Natural killer cell treated with Interleukin-12 subunit alpha and Interleukin-12 subunit beta and Interleukin-15 and Interleukin-18, amount 100 ng/mL, for 72 hours (primary cell): ENCODE measurements at regions not wholly inside any gene's neighbourhood (a gene's known extent, or its start where the extent isn't known, plus 50 kb on each side); places are given as distances from the start of the nearest gene placed in this dataset.
"Not testable (repeated sequence)": the region's sequence is repeated elsewhere in the genome, so short reads cannot be mapped to it uniquely, and the experiment has no call there.

Experiments
- ATAC-seq, 2 donors: fragments of 150-1000 bp; cut with Tn5 transposase in 1 of 2; sonication (Bioruptor Pico), chemical (Tn5 transposase) in 1 of 2; 2 replicates each; pipeline ENCODE4 v1.10.0; 2021
- DNase-seq: peaks from one replicate; pipeline ENCODE4 v3.0.0; 2022; ENCODE audit warnings: low spot score
- H3K27ac Mint-ChIP-seq, 2 donors: 1 replicate in 1 of 2; 2 replicates in 1 of 2; pipeline ENCODE4 v1.8.0; 2022; ENCODE audit warnings: mixed read lengths in 2 of 2, mild to moderate bottlenecking in 1 of 2, moderate library complexity in 1 of 2
- H3K27me3 Mint-ChIP-seq, 2 donors: 1 replicate in 1 of 2; 2 replicates in 1 of 2; pipeline ENCODE4 v1.8.0; 2022; ENCODE audit warnings: mixed read lengths in 2 of 2
- H3K36me3 Mint-ChIP-seq: one replicate; pipeline ENCODE4 v1.8.0; 2022; ENCODE audit warnings: mixed read lengths
- H3K4me1 Mint-ChIP-seq, 2 donors: 1 replicate in 1 of 2; 2 replicates in 1 of 2; pipeline ENCODE4 v1.8.0; 2022; ENCODE audit warnings: low read depth in 2 of 2, mixed read lengths in 2 of 2, mild to moderate bottlenecking in 1 of 2
- H3K4me3 Mint-ChIP-seq: one replicate; pipeline ENCODE4 v1.8.0; 2022; ENCODE audit warnings: mixed read lengths
- H3K9me3 Mint-ChIP-seq: 2 replicates; pipeline ENCODE4 v1.8.0; 2022; ENCODE audit warnings: mixed read lengths

GRCh38 chr3:75840160-75840559 lies 54.8 kb upstream of the ZNF717 start:
- not testable (repeated sequence) for H3K4me3 Mint-ChIP-seq, H3K4me1 Mint-ChIP-seq

DNA sequence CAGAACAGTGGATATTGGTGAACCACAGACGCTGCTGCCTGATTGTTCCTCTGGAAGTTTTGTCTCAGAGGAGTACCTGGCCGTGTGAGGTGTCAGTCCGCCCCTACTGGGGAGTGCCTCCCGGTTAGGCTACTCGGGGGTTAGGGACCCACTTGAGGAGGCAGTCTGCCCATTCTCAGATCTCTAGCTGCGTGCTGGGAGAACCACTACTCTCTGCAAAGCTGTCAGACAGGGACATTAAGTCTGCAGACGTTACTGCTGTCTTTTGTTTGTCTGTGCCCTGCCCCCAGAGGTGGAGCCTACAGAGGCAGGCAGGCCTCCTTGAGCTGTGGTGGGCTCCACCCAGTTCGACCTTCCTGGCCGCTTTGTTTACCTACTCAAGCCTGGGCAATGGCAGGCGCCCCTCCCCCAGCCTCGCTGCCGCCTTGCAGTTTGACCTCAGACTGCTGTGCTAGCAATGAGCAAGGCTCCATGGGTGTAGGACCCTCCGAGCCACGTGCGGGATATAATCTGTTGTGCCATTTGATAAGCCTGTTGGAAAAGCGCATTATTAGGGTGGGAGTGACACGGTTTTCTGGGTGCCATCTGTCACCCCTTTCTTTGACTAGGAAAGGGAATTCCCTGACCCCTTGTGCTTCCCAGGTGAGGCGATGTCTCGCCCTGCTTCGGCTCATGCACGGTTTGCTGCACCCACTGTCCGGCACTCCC lies 65.1 kb upstream of the ZNF717 start:
- not testable (repeated sequence) for H3K27me3 Mint-ChIP-seq, H3K27ac Mint-ChIP-seq, H3K4me3 Mint-ChIP-seq, H3K4me1 Mint-ChIP-seq, DNase-seq, ATAC-seq
- Mint-ChIP-seq H3K36me3 (peaks cover 12% of the 10 kb centered on the region), H3K9me3 (peaks cover 17% of the 10 kb centered on the region)

More at GRCh38 chr3:75840160-75840559, 54.8 kb upstream of the ZNF717 start:
- H3K27ac Mint-ChIP-seq, H3K36me3 Mint-ChIP-seq, H3K27me3 Mint-ChIP-seq, DNase-seq, H3K9me3 Mint-ChIP-seq, ATAC-seq: not testable (repeated sequence)

DNA sequence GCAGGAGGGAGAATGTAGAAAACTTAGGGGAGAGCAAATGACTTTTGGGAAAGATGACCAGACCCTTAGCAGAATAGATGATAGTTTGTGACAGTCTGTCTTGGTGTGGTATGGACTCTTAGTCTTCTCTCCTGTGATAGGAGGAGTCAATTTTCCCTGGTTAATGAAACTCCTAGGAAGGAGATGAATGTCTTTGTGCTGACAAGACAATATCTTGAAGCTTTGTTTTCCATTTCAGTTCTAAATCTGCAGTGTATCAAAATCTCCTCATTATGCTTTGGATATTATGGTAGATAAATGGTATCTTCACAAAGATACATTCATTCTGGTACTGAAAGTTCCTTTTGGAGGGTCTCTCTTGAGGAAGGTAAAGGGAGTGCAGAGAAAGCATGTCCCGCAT lies 77.8 kb upstream of the ZNF717 start:
- Mint-ChIP-seq H3K27me3 (no peaks in the 10 kb centered on the region), H3K4me3 (no peak overlapping the region), H3K9me3 (peaks cover 18% of the 10 kb centered on the region), H3K36me3 (no peaks in the 10 kb centered on the region), H3K4me1 (no peaks in the 10 kb centered on the region), H3K27ac (no peak overlapping the region)
- DNase-seq (no peak), ATAC-seq (no peak)

GRCh38 chr3:75863878-75864277 lies 78.5 kb upstream of the ZNF717 start:
- no peaks in the 10 kb centered on the region for H3K4me1 Mint-ChIP-seq
- H3K27me3 Mint-ChIP-seq: no peaks in the 10 kb centered on the region
- no peaks in the 10 kb centered on the region for H3K36me3 Mint-ChIP-seq

GRCh38 chr3:75883719-75884118 lies 98.4 kb upstream of the ZNF717 start:
- ATAC-seq, DNase-seq, H3K27ac Mint-ChIP-seq, H3K36me3 Mint-ChIP-seq, H3K27me3 Mint-ChIP-seq, H3K4me1 Mint-ChIP-seq, H3K4me3 Mint-ChIP-seq: not testable (repeated sequence)
- peaks cover 21% of the 10 kb centered on the region for H3K9me3 Mint-ChIP-seq

More at GRCh38 chr3:75863878-75864277, 78.5 kb upstream of the ZNF717 start:
- no peak overlapping the region for H3K27ac Mint-ChIP-seq
- DNase-seq (no peak), ATAC-seq (no peak)
- peaks cover 18% of the 10 kb centered on the region for H3K9me3 Mint-ChIP-seq
- H3K4me3 Mint-ChIP-seq: no peak overlapping the region

GRCh38 chr3:75886971-75887526 lies 101.7 kb upstream of the ZNF717 start:
- ATAC-seq (no peak), DNase-seq (no peak)
- Mint-ChIP-seq H3K9me3 (peaks cover 21% of the 10 kb centered on the region), H3K4me3 (no peak overlapping the region), H3K27me3 (no peaks in the 10 kb centered on the region), H3K4me1 (no peaks in the 10 kb centered on the region), H3K27ac (no peak overlapping the region), H3K36me3 (no peaks in the 10 kb centered on the region)

- Mint-ChIP-seq H3K27ac (no peak overlapping the region), H3K4me3 (no peak overlapping the region), H3K4me1 (no peaks in the 10 kb centered on the region), H3K9me3 (peaks cover 15% of the 10 kb centered on the region), H3K36me3 (no peaks in the 10 kb centered on the region), H3K27me3 (no peaks in the 10 kb centered on the region)
- DNase-seq (no peak), ATAC-seq (no peak)
These were observed 108.9 kb upstream of the ZNF717 start for GRCh38 chr3:75894234-75894633.

DNA sequence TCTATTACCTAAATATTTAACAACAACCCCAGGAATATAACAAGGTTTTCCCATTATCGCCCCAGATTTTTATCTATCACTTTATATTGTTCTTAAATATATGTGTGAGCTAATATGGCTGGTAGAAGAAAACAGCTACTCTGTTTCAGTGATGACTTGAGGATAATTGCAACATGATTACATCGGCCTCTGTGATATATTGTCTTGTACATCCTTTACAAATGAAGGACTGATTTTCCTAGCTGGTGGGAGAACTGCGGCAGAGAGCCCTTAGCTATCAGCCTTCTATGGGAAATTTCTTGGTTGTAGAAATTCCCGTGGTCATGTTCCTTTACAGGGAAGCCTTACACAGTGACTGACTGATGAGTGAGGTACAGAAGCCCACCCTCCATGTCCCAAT lies 110.9 kb upstream of the ZNF717 start:
- Mint-ChIP-seq H3K9me3 (peaks cover 15% of the 10 kb centered on the region), H3K27ac (no peak overlapping the region), H3K27me3 (no peaks in the 10 kb centered on the region), H3K4me1 (no peaks in the 10 kb centered on the region), H3K36me3 (no peaks in the 10 kb centered on the region), H3K4me3 (no peak overlapping the region)
- DNase-seq: no peak
- no peak for ATAC-seq

GRCh38 chr3:75901446-75901845 lies 116.1 kb upstream of the ZNF717 start:
- not testable (repeated sequence) for DNase-seq, H3K36me3 Mint-ChIP-seq, H3K4me3 Mint-ChIP-seq, H3K4me1 Mint-ChIP-seq, H3K27ac Mint-ChIP-seq, ATAC-seq, H3K27me3 Mint-ChIP-seq
- H3K9me3 Mint-ChIP-seq: peaks cover 13% of the 10 kb centered on the region

DNA sequence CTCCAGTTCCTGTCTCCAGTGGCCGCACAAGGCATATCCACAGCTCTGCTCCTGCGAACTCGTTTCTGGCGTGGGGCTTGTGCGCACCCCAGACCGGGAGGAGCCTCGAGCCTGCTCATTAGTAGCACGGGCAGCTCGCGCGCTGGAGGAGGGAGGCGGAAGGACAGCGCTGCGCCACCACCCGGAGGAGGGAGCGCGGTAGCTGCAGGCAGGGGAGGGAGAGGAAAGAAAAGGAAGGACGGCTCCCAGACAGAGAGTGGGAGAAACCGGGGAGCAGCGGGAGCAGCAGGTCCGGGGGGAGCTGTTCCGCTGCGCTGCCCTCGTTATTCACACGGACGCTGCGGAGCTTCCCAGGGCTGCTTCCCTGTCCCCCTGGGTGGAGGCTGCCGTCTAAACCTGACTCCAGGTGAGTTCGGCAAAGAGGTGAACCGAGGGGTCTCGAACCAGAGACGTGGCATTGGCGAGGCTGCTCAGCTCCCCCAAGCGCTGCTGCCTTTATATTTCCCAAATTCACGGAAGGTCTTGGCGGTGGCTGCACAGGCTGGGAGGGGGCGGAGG lies 121.3 kb upstream of the ZNF717 start:
- no peak overlapping the region for H3K27ac Mint-ChIP-seq
- no peaks in the 10 kb centered on the region for H3K27me3 Mint-ChIP-seq
- DNase-seq: no peak
- peak in 1 of 2 donors; percentile 24 for ATAC-seq
- H3K4me3 Mint-ChIP-seq: no peak overlapping the region
- H3K36me3 Mint-ChIP-seq: peaks cover 5% of the 10 kb centered on the region
- H3K9me3 Mint-ChIP-seq: peaks cover 5% of the 10 kb centered on the region
- H3K4me1 Mint-ChIP-seq: no peaks in the 10 kb centered on the region

DNA sequence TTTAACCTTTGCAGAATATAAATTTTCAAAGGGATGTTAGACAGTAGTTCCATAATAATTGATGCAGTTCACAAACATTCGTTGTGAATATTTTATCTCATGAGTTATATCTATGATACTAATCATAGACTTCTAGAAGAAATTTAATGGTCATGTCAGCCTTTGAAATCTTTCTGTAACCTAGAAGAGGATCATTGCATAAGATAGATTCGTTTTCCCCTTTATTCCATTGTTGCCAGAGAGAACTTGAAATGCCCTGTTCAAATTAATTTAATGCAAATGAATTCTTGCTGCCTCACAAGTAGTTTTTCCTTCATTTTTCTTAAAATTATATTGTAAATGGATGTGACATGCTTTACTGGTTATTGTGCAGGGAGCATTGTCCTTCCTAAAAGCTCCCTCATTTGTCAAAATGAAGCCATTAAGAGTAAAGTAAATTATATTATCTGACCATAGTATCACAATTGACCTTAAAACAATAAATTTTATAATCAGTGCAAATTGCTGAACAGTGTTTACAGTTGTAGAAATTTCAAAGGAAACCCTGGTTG lies 128.5 kb upstream of the ZNF717 start:
- DNase-seq (no peak), ATAC-seq (no peak)
- Mint-ChIP-seq H3K36me3 (no peaks in the 10 kb centered on the region), H3K9me3 (peaks cover 12% of the 10 kb centered on the region), H3K4me1 (no peaks in the 10 kb centered on the region), H3K4me3 (no peak overlapping the region), H3K27me3 (no peaks in the 10 kb centered on the region), H3K27ac (no peak overlapping the region)

GRCh38 chr3:75914741-75915140 lies 129.4 kb upstream of the ZNF717 start:
- not testable (repeated sequence) for H3K27me3 Mint-ChIP-seq, H3K36me3 Mint-ChIP-seq, ATAC-seq, H3K27ac Mint-ChIP-seq, H3K4me3 Mint-ChIP-seq, DNase-seq, H3K4me1 Mint-ChIP-seq
- H3K9me3 Mint-ChIP-seq: peaks cover 13% of the 10 kb centered on the region

DNA sequence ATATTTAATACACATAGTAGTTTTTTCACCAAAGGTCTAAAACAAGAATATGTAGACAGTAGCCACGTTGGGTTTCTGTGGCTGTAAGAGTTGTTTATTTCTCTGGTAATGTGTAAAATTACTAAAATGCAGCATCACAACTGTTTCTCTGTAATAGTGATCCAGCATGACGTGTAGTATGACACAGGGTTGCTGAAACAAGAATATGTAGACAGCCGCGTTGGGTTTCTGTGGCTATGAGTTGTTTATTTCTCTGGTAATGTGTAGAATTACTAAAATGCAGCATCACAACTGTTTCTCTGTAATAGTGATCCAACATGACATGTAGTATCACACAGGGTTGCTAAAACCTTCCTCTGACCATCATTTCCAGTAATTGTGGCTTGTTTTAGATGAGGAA lies 153.6 kb upstream of the ZNF717 start:
- H3K27me3 Mint-ChIP-seq: no peaks in the 10 kb centered on the region
- no peak overlapping the region for H3K27ac Mint-ChIP-seq
- peaks cover 15% of the 10 kb centered on the region for H3K9me3 Mint-ChIP-seq
- no peak overlapping the region for H3K4me3 Mint-ChIP-seq
- no peaks in the 10 kb centered on the region for H3K4me1 Mint-ChIP-seq
- DNase-seq: no peak
- ATAC-seq: no peak
- H3K36me3 Mint-ChIP-seq: no peaks in the 10 kb centered on the region

GRCh38 chr3:75951941-75952340 lies 166.6 kb upstream of the ZNF717 start:
- Mint-ChIP-seq H3K27ac (no peak overlapping the region), H3K36me3 (no peaks in the 10 kb centered on the region), H3K4me3 (no peak overlapping the region), H3K9me3 (peaks cover 13% of the 10 kb centered on the region), H3K4me1 (no peaks in the 10 kb centered on the region), H3K27me3 (no peaks in the 10 kb centered on the region)
- ATAC-seq: no peak
- no peak for DNase-seq
